ENCODE measurements at regions not wholly inside any gene's neighbourhood (a gene's known extent, or its start where the extent isn't known, plus 50 kb on each side); places are given as distances from the start of the nearest gene placed in this dataset.

GRCh38 chr5:114940709-114941108 is 229.0 kb downstream of the TRIM36 start:
- TF ChIP-seq POLR2A (IDR thresholded peaks at IDR 0.05) (no peak), CTCF (IDR thresholded peaks at IDR 0.05) (no peak)

Data from body of pancreas (tissue), 4 donors.